ENCODE measurements at regions not wholly inside any gene's neighbourhood (a gene's known extent, or its start where the extent isn't known, plus 50 kb on each side); places are given as distances from the start of the nearest gene placed in this dataset.
"Not testable (repeated sequence)": the region's sequence is repeated elsewhere in the genome, so short reads cannot be mapped to it uniquely, and the experiment has no call there.

DNA sequence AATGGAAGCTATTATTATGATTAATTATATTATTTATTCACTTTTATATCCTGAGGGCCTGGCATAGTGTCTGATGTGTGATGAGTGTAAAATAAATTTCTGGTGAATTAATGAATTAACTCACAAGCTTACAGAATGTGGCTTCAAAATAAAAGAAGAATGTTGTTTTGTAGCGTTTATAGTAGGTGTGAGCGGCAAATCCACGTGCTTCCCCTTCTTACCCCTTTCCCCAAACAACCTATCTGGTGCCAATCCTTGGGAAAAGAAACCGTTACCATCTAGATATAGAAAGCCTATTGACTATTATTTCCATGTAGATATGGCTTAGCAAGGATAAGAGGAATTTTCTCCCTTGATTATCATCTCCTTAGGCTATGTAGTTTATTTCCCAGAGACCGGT is 144.6 kb upstream of the CITED2 start:
- DNase-seq = no peak
- peaks cover 8% of the 10 kb centered on the region for H3K4me1 ChIP-seq
- no peak overlapping the region for H3K4me3 ChIP-seq
- H3K27me3 ChIP-seq (ENCODE audit: low read depth) = no peaks in the 10 kb centered on the region
- TF ChIP-seq, protein P1, sequence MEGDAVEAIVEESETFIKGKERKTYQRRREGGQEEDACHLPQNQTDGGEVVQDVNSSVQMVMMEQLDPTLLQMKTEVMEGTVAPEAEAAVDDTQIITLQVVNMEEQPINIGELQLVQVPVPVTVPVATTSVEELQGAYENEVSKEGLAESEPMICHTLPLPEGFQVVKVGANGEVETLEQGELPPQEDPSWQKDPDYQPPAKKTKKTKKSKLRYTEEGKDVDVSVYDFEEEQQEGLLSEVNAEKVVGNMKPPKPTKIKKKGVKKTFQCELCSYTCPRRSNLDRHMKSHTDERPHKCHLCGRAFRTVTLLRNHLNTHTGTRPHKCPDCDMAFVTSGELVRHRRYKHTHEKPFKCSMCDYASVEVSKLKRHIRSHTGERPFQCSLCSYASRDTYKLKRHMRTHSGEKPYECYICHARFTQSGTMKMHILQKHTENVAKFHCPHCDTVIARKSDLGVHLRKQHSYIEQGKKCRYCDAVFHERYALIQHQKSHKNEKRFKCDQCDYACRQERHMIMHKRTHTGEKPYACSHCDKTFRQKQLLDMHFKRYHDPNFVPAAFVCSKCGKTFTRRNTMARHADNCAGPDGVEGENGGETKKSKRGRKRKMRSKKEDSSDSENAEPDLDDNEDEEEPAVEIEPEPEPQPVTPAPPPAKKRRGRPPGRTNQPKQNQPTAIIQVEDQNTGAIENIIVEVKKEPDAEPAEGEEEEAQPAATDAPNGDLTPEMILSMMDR (IDR thresholded peaks at IDR 0.05; ENCODE audit: borderline replicate concordance) = no peak
- no peak overlapping the region for H3K27ac ChIP-seq (replicated peaks)
- intact Hi-C loops (cut with micrococcal nuclease) = no loop called here
- no peaks in the 10 kb centered on the region for H3K36me3 ChIP-seq
- no peaks in the 10 kb centered on the region for H3K9me3 ChIP-seq (replicated peaks)

- intact Hi-C loops (cut with micrococcal nuclease) = no loop called here
- Histone ChIP-seq H3K27ac (replicated peaks) (no peak overlapping the region), H3K36me3 (no peaks in the 10 kb centered on the region), H3K9me3 (replicated peaks) (no peaks in the 10 kb centered on the region), H3K4me3 (no peak overlapping the region), H3K27me3 (ENCODE audit: low read depth) (no peaks in the 10 kb centered on the region), H3K4me1 (peaks cover 8% of the 10 kb centered on the region)
- no peak for DNase-seq
- TF ChIP-seq, protein P1 (IDR thresholded peaks at IDR 0.05; ENCODE audit: borderline replicate concordance) = no peak
These were observed 144.2 kb upstream of the CITED2 start for GRCh38 chr6:139518556-139519091.

DNA sequence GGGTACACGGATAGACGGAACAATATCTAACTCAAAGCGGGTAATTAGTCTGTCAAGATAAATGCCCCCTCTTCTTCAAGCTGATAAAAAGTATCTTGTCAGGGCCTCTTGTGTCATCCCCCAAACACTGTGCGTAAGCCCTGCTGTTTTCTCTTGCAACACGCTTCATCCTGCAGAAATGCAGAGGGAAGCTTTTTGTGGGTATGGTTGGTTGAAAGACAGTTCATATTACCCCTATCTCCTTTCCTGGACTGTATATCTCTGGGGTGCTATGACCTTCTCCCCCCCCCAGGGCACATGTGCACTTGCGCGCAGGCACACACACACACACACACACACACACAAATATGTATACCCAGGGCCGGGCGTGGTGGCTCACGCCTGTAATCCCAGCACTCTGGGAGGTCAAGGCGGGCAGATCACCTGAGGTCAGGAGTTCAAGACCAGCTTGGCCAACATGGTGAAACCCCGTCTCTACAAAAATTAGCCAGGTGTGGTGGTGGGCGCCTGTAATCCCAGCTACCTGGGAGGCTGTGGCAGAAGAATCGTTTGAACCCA is 143.6 kb upstream of the CITED2 start:
- H3K36me3 ChIP-seq; H3K27ac ChIP-seq (replicated peaks); H3K4me3 ChIP-seq; intact Hi-C loops (cut with micrococcal nuclease); H3K27me3 ChIP-seq (ENCODE audit: low read depth); DNase-seq; H3K9me3 ChIP-seq (replicated peaks); H3K4me1 ChIP-seq: not testable (repeated sequence)

GRCh38 chr6:139515511-139515910 is 141.1 kb upstream of the CITED2 start:
- Histone ChIP-seq H3K4me1 (peaks cover 8% of the 10 kb centered on the region), H3K36me3 (no peaks in the 10 kb centered on the region), H3K4me3 (no peak overlapping the region), H3K27ac (replicated peaks) (no peak overlapping the region), H3K9me3 (replicated peaks) (no peaks in the 10 kb centered on the region), H3K27me3 (ENCODE audit: low read depth) (no peaks in the 10 kb centered on the region)
- no peak for DNase-seq
- intact Hi-C loops (cut with micrococcal nuclease) = no loop called here
- TF ChIP-seq, protein P1 (IDR thresholded peaks at IDR 0.05; ENCODE audit: borderline replicate concordance) = no peak

GRCh38 chr6:139514819-139515218 is 140.4 kb upstream of the CITED2 start:
- DNase-seq = no peak
- Histone ChIP-seq H3K4me3 (no peak overlapping the region), H3K4me1 (peaks cover 8% of the 10 kb centered on the region), H3K27ac (replicated peaks) (no peak overlapping the region), H3K36me3 (no peaks in the 10 kb centered on the region), H3K27me3 (ENCODE audit: low read depth) (no peaks in the 10 kb centered on the region), H3K9me3 (replicated peaks) (no peaks in the 10 kb centered on the region)
- TF ChIP-seq, protein P1 (IDR thresholded peaks at IDR 0.05; ENCODE audit: borderline replicate concordance) = no peak
- intact Hi-C loops (cut with micrococcal nuclease) = no loop called here

DNA sequence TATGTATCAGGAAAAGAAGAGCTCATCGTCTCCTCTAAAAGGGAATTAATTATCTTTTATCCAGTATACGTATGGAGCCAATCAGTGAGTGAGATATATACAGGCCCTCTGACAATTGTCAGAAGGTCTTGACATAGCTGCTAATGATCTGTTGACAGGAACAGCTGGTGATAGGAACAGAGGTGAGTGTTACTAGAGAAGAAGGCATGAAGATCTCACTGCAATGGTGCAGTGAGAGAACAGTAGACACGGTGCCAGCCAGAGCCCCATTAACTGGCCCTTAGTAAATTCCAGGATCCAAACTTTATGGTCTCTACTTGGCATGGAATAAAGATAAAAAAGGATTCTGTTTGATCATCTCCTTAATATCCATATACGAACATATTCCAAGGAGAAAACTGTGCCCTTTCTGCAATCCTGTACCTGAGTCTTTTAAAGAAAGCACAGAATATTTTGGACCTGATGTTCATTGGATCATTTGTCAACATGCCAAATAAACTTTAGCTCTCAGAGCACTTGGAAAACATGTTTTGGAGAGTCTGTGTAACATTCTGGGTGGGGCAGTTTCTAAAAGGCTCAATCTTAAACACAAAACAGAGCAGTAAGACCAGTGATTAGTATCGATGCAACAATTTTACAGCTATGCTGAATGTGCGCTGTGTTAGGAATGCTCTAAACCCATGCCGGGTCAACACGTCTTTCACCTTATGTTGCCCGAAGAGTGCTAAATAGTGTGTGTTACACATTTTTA is 135.8 kb upstream of the CITED2 start:
- DNase-seq = peak; percentile 33
- Histone ChIP-seq H3K27me3 (ENCODE audit: low read depth) (no peaks in the 10 kb centered on the region), H3K4me1 (peaks cover 6% of the 10 kb centered on the region), H3K27ac (replicated peaks) (peak overlapping the region; percentile 68), H3K36me3 (no peaks in the 10 kb centered on the region), H3K4me3 (no peak overlapping the region), H3K9me3 (replicated peaks) (no peaks in the 10 kb centered on the region)
- intact Hi-C loops (cut with micrococcal nuclease) = no loop called here
- TF ChIP-seq, protein P1 (IDR thresholded peaks at IDR 0.05; ENCODE audit: borderline replicate concordance) = no peak
